ENCODE measurements at regions not wholly inside any gene's neighbourhood (a gene's known extent, or its start where the extent isn't known, plus 50 kb on each side); places are given as distances from the start of the nearest gene placed in this dataset.

DNA sequence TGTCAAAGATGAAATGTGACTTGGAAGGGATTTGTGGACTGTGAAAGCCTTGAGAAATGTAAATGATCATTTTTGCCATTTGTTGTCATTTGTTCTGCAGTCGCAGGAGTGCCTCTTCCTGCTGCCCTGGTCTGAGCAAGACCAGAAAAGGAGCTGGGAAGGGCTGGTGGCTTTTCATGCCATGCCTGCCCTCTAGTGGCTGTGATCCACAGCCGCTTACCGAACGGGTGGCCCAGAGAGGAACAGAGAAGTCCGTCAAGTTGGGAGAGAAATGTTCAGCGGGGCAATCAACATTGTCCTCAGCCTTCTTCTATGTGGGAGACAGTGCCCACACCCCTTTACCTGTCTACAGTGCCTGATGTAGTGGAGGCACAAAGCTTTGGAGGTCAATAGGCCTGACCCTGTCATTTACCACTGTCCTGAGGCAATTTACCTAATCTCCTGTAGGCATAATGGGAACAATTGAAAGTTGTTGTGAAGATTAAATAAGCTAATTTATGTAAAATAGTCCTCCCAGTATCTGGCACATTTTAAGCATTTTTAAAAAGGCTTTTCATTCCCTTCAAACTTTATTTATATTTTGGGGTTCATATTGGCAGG lies 224.5 kb downstream of the B3GLCT start:
- no peaks in the 10 kb centered on the region for H3K27me3 ChIP-seq
- intact Hi-C loops (cut with DNase I; ENCODE audit: low total_unique reads) = loop anchor here (10.0 kb wide), 1 partner anchor 219 kb away; no protein-coding TSS in a partner anchor
- H3K4me1 ChIP-seq = no peaks in the 10 kb centered on the region
- H3K4me3 ChIP-seq = no peak overlapping the region
- DNase-seq (ENCODE audit: low spot score in 2 of 2) = peak; percentile 69 to 73
- TF ChIP-seq POLR2AphosphoS5 (IDR thresholded peaks at IDR 0.05) (no peak), CTCF (IDR thresholded peaks at IDR 0.05) (peak; percentile 64 to 82 (median 77))
- no peaks in the 10 kb centered on the region for H3K9me3 ChIP-seq
- H3K36me3 ChIP-seq = no peaks in the 10 kb centered on the region
- H3K27ac ChIP-seq = no peak overlapping the region

GRCh38 chr13:31426395-31426794 lies 226.6 kb downstream of the B3GLCT start:
- TF ChIP-seq POLR2A (IDR thresholded peaks at IDR 0.05) (no peak), POLR2AphosphoS5 (IDR thresholded peaks at IDR 0.05) (no peak), CTCF (IDR thresholded peaks at IDR 0.05) (no peak)
- intact Hi-C loops (cut with DNase I; ENCODE audit: low total_unique reads) = loop anchor here (10.0 kb wide), 1 partner anchor 222 kb away; no protein-coding TSS in a partner anchor

GRCh38 chr13:31427151-31428100 lies 227.7 kb downstream of the B3GLCT start:
- no peak for DNase-seq (ENCODE audit: low spot score in 2 of 2)
- Histone ChIP-seq H3K27ac (no peak overlapping the region), H3K4me3 (no peak overlapping the region), H3K9me3 (no peaks in the 10 kb centered on the region), H3K27me3 (no peaks in the 10 kb centered on the region), H3K4me1 (no peaks in the 10 kb centered on the region), H3K36me3 (no peaks in the 10 kb centered on the region)
- TF ChIP-seq POLR2AphosphoS5 (IDR thresholded peaks at IDR 0.05) = no peak
- no peak for TF ChIP-seq POLR2A (IDR thresholded peaks at IDR 0.05)
- no peak for TF ChIP-seq CTCF (IDR thresholded peaks at IDR 0.05)
- intact Hi-C loops (cut with DNase I; ENCODE audit: low total_unique reads) = loop anchor here (10.0 kb wide), 1 partner anchor 223 kb away; no protein-coding TSS in a partner anchor

More at GRCh38 chr13:31426395-31426794, 226.6 kb downstream of the B3GLCT start:
- H3K27ac ChIP-seq = no peak overlapping the region
- no peak for DNase-seq (ENCODE audit: low spot score in 2 of 2)
- H3K4me1 ChIP-seq = no peaks in the 10 kb centered on the region
- H3K36me3 ChIP-seq = no peaks in the 10 kb centered on the region
- no peak overlapping the region for H3K4me3 ChIP-seq
- H3K9me3 ChIP-seq = no peaks in the 10 kb centered on the region
- H3K27me3 ChIP-seq = no peaks in the 10 kb centered on the region

DNA sequence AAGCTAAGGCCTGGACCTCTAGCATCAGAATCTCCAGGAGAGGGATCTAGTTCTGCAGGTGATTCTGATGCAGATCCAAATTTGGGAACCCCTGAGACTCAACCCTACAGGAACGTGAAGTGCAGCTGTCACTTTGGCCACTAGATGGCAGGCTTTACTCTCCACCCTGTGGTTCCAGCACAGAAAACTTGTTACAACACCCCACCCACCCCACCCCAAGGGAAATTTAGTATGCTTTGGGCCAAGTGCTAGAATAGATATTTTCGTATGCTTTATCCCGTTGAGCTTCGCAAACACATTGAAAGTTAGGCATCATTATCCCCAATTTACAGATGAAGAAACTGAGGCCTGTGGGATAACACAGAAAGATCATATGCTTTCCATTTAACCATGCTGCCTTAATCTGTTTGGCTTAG lies 232.0 kb downstream of the B3GLCT start:
- TF ChIP-seq CTCF (IDR thresholded peaks at IDR 0.05) = peak in 2 of 3 donors; percentile 18 to 19
- no peak for TF ChIP-seq POLR2AphosphoS5 (IDR thresholded peaks at IDR 0.05)
- TF ChIP-seq POLR2A (IDR thresholded peaks at IDR 0.05) = no peak
- no peaks in the 10 kb centered on the region for H3K9me3 ChIP-seq
- H3K36me3 ChIP-seq = no peaks in the 10 kb centered on the region
- no peak for DNase-seq (ENCODE audit: low spot score in 2 of 2)
- no peak overlapping the region for H3K4me3 ChIP-seq
- intact Hi-C loops (cut with DNase I; ENCODE audit: low total_unique reads) = no loop called here
- H3K27me3 ChIP-seq = no peaks in the 10 kb centered on the region
- H3K27ac ChIP-seq = no peak overlapping the region
- H3K4me1 ChIP-seq = no peaks in the 10 kb centered on the region

DNA sequence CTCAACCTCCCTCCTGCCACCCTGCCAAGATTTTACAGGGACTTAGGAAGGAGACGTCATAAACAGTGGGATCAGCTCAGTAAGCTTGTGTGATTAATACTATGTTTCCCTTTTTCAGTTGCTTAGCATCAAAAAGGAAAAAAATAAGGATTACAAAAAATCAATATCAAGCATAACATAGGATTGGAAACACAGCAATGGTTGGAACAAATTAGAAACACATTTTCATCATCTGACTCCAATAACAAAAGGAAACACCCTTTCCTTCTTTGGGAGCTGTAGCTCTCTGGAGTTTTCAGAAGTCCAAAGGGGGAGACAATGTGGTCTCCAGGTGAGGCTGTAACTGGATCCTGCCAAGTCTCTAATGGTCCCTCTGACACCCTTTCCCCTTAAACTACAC lies 233.4 kb downstream of the B3GLCT start:
- H3K36me3 ChIP-seq = no peaks in the 10 kb centered on the region
- intact Hi-C loops (cut with DNase I; ENCODE audit: low total_unique reads) = no loop called here
- peak overlapping the region; percentile 29 to 69 for H3K27ac ChIP-seq
- TF ChIP-seq CTCF (IDR thresholded peaks at IDR 0.05) = no peak
- no peak for TF ChIP-seq POLR2AphosphoS5 (IDR thresholded peaks at IDR 0.05)
- TF ChIP-seq POLR2A (IDR thresholded peaks at IDR 0.05) = no peak
- no peaks in the 10 kb centered on the region for H3K9me3 ChIP-seq
- no peak for DNase-seq (ENCODE audit: low spot score in 2 of 2)
- H3K4me1 ChIP-seq = no peaks in the 10 kb centered on the region
- no peak overlapping the region for H3K4me3 ChIP-seq
- H3K27me3 ChIP-seq = no peaks in the 10 kb centered on the region

Measured in breast epithelium (tissue), 4 donors.